Liver (tissue), 3 donors: ENCODE measurements at regions not wholly inside any gene's neighbourhood (a gene's known extent, or its start where the extent isn't known, plus 50 kb on each side); places are given as distances from the start of the nearest gene placed in this dataset.

ENCODE experiments used
- EGR1 ChIP-seq, 2 donors: IDR thresholded peaks; 2 replicates each; pipeline ENCODE4 v1.6.1; 2016 to 2018; ENCODE audit warnings: antibody characterized with exemption in 2 of 2, low read depth in 2 of 2
- GABPA ChIP-seq, 2 donors: IDR thresholded peaks in 1 of 2; conservative IDR thresholded peaks in 1 of 2; 2 replicates each; pipeline ENCODE4 v1.6.1; 2016; ENCODE audit warnings: antibody characterized with exemption in 2 of 2, mild to moderate bottlenecking in 1 of 2, moderate library complexity in 1 of 2
- RAD21 ChIP-seq, 2 donors: IDR thresholded peaks; 2 replicates each; pipeline ENCODE4 v1.6.1; 2016; ENCODE audit warnings: antibody characterized with exemption in 2 of 2, mild to moderate bottlenecking in 2 of 2
- REST ChIP-seq: IDR thresholded peaks from 2 replicates; pipeline ENCODE4 v1.6.1; 2016; ENCODE audit warnings: antibody characterized with exemption, mild to moderate bottlenecking
- SP1 ChIP-seq: IDR thresholded peaks from 2 replicates; pipeline ENCODE4 v1.6.1; 2018; ENCODE audit warnings: antibody characterized with exemption, mild to moderate bottlenecking
- TAF1 ChIP-seq: conservative IDR thresholded peaks from 2 replicates; pipeline ENCODE4 v1.6.1; 2016; ENCODE audit warnings: antibody characterized with exemption, mild to moderate bottlenecking
- YY1 ChIP-seq: IDR thresholded peaks from 2 replicates; pipeline ENCODE4 v1.6.1; 2016; ENCODE audit warnings: antibody characterized with exemption, mild to moderate bottlenecking
- TF ChIP-seq, protein P1 (sequence below): fragments of 150-350 bp; IDR thresholded peaks from 2 replicates; pipeline ENCODE4 v1.5.1; 2017; ENCODE audit warnings: improper control_type of control experiment, low read depth, low read length; ENCODE audit not compliant: missing input control
- TF ChIP-seq, protein P2 (sequence below): IDR thresholded peaks from 2 replicates; pipeline ENCODE4 v1.6.1; 2016; ENCODE audit warnings: antibody characterized with exemption
- donor health status: healthy.
- donor health status: healthy.

- TF ChIP-seq, protein P1, sequence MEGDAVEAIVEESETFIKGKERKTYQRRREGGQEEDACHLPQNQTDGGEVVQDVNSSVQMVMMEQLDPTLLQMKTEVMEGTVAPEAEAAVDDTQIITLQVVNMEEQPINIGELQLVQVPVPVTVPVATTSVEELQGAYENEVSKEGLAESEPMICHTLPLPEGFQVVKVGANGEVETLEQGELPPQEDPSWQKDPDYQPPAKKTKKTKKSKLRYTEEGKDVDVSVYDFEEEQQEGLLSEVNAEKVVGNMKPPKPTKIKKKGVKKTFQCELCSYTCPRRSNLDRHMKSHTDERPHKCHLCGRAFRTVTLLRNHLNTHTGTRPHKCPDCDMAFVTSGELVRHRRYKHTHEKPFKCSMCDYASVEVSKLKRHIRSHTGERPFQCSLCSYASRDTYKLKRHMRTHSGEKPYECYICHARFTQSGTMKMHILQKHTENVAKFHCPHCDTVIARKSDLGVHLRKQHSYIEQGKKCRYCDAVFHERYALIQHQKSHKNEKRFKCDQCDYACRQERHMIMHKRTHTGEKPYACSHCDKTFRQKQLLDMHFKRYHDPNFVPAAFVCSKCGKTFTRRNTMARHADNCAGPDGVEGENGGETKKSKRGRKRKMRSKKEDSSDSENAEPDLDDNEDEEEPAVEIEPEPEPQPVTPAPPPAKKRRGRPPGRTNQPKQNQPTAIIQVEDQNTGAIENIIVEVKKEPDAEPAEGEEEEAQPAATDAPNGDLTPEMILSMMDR = no peak
- TF ChIP-seq SP1 (no peak), GABPA (IDR thresholded peaks at IDR 0.05 in 1 of 2, conservative IDR thresholded peaks at IDR 0.05 in 1 of 2) (no peak), REST (no peak), RAD21 (IDR thresholded peaks at IDR 0.05) (no peak), YY1 (no peak), TAF1 (no peak), EGR1 (IDR thresholded peaks at IDR 0.05; ENCODE audit: low read depth in 2 of 2) (no peak)
- TF ChIP-seq, protein P2, sequence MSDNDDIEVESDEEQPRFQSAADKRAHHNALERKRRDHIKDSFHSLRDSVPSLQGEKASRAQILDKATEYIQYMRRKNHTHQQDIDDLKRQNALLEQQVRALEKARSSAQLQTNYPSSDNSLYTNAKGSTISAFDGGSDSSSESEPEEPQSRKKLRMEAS = no peak
Observed at GRCh38 chr20:4441191-4441590, 192.1 kb upstream of the ADRA1D start.
